ENCODE measurements at regions not wholly inside any gene's neighbourhood (a gene's known extent, or its start where the extent isn't known, plus 50 kb on each side); places are given as distances from the start of the nearest gene placed in this dataset.

DNA sequence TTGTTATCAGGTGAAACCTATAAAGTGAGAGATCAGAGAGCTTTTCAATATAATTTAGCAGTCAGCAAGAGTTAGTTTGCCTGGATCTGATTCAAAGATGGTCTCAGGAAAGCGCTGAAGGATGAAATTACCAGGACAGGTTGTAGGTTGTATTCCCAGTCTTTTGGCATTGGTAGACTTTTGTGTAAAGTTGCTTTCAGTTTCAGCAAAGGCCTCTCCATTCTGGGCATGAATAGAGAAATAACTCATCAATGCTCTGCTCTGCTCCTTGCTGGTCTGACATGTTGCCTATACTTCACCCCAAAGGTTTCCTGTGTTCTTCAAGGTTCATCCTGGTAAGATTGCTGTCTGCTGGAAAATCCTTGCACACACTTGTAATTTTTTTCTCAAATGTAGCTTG, 714.8 kb downstream of the EPM2A start (continued):
- TF ChIP-seq MIER2 (CRISPR knock-in tag; IDR thresholded peaks at IDR 0.05) (no peak), POLR2AphosphoS2 (IDR thresholded peaks at IDR 0.05; ENCODE audit: low read depth, low read length) (no peak), MEF2D (CRISPR knock-in tag; IDR thresholded peaks at IDR 0.05) (no peak), ATF2 (CRISPR knock-in tag; IDR thresholded peaks at IDR 0.05) (no peak), ZNF75D (CRISPR knock-in tag; IDR thresholded peaks at IDR 0.05; ENCODE audit: borderline replicate concordance) (no peak), MXD4 (CRISPR knock-in tag; IDR thresholded peaks at IDR 0.05) (no peak), KLF9 (CRISPR knock-in tag; IDR thresholded peaks at IDR 0.05; ENCODE audit: low read depth) (no peak), ZNF451 (CRISPR knock-in tag; IDR thresholded peaks at IDR 0.05) (no peak), CENPX (CRISPR knock-in tag; IDR thresholded peaks at IDR 0.05) (no peak), IRF1 (CRISPR knock-in tag; IDR thresholded peaks at IDR 0.05; ENCODE audit: low read depth) (no peak), NRL (CRISPR knock-in tag; IDR thresholded peaks at IDR 0.05; ENCODE audit: borderline replicate concordance) (no peak), ZNF292 (CRISPR knock-in tag; IDR thresholded peaks at IDR 0.05; ENCODE audit: borderline replicate concordance, low read depth) (no peak)
- TF ChIP-seq, protein P1, sequence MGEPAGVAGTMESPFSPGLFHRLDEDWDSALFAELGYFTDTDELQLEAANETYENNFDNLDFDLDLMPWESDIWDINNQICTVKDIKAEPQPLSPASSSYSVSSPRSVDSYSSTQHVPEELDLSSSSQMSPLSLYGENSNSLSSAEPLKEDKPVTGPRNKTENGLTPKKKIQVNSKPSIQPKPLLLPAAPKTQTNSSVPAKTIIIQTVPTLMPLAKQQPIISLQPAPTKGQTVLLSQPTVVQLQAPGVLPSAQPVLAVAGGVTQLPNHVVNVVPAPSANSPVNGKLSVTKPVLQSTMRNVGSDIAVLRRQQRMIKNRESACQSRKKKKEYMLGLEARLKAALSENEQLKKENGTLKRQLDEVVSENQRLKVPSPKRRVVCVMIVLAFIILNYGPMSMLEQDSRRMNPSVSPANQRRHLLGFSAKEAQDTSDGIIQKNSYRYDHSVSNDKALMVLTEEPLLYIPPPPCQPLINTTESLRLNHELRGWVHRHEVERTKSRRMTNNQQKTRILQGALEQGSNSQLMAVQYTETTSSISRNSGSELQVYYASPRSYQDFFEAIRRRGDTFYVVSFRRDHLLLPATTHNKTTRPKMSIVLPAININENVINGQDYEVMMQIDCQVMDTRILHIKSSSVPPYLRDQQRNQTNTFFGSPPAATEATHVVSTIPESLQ (CRISPR knock-in tag; conservative IDR thresholded peaks at IDR 0.05): no peak

Data from HepG2 (cell line).